ENCODE measurements at regions not wholly inside any gene's neighbourhood (a gene's known extent, or its start where the extent isn't known, plus 50 kb on each side); places are given as distances from the start of the nearest gene placed in this dataset.

- TF ChIP-seq, protein P1, sequence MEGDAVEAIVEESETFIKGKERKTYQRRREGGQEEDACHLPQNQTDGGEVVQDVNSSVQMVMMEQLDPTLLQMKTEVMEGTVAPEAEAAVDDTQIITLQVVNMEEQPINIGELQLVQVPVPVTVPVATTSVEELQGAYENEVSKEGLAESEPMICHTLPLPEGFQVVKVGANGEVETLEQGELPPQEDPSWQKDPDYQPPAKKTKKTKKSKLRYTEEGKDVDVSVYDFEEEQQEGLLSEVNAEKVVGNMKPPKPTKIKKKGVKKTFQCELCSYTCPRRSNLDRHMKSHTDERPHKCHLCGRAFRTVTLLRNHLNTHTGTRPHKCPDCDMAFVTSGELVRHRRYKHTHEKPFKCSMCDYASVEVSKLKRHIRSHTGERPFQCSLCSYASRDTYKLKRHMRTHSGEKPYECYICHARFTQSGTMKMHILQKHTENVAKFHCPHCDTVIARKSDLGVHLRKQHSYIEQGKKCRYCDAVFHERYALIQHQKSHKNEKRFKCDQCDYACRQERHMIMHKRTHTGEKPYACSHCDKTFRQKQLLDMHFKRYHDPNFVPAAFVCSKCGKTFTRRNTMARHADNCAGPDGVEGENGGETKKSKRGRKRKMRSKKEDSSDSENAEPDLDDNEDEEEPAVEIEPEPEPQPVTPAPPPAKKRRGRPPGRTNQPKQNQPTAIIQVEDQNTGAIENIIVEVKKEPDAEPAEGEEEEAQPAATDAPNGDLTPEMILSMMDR (IDR thresholded peaks at IDR 0.05; ENCODE audit: insufficient read depth, low read depth, low read length): no peak
- H3K4me3 ChIP-seq (ENCODE audit: low read depth, low read length): no peak overlapping the region
- DNase-seq (ENCODE audit: low read depth): no peak
These were observed 130.3 kb upstream of the PDE10A start for GRCh38 chr6:165793287-165793825.

- TF ChIP-seq, protein P1 (IDR thresholded peaks at IDR 0.05; ENCODE audit: insufficient read depth, low read depth, low read length): no peak
- no peak overlapping the region for H3K4me3 ChIP-seq (ENCODE audit: low read depth, low read length)
- DNase-seq (ENCODE audit: low read depth): no peak
These were observed 128.9 kb upstream of the PDE10A start for GRCh38 chr6:165791876-165792437.

GRCh38 chr6:165791306-165791705 is 128.3 kb upstream of the PDE10A start:
- DNase-seq (ENCODE audit: low read depth): no peak
- H3K4me3 ChIP-seq (ENCODE audit: low read depth, low read length): no peak overlapping the region
- TF ChIP-seq, protein P1 (IDR thresholded peaks at IDR 0.05; ENCODE audit: insufficient read depth, low read depth, low read length): no peak

- no peak for DNase-seq (ENCODE audit: low read depth)
- TF ChIP-seq, protein P1 (IDR thresholded peaks at IDR 0.05; ENCODE audit: insufficient read depth, low read depth, low read length): no peak
- H3K4me3 ChIP-seq (ENCODE audit: low read depth, low read length): no peak overlapping the region
These were observed 119.8 kb upstream of the PDE10A start for GRCh38 chr6:165782812-165783211.

DNA sequence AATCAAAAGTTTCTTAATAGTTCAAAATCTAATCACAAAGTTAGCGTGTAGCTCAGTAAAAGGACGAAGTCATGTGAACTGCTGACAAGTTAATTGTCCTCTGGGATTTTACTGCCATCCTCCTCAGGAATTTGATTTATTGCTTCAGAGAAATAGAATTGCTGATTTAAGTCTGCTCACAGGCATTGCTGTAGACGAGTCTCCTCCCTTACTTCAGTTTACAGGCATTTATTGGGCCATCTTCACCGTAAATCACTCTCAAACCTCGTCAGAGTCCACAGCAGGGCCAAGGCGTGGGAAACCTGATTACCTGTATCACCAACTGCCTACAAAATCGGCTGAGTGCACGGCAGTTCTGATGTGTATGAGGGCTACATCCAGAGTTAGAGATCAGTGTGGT is 119.1 kb upstream of the PDE10A start:
- no peak overlapping the region for H3K4me3 ChIP-seq (ENCODE audit: low read depth, low read length)
- TF ChIP-seq, protein P1 (IDR thresholded peaks at IDR 0.05; ENCODE audit: insufficient read depth, low read depth, low read length): no peak
- DNase-seq (ENCODE audit: low read depth): no peak

- DNase-seq (ENCODE audit: low read depth): no peak
- TF ChIP-seq, protein P1 (IDR thresholded peaks at IDR 0.05; ENCODE audit: insufficient read depth, low read depth, low read length): no peak
These were observed 114.6 kb upstream of the PDE10A start for GRCh38 chr6:165777680-165778079.

DNA sequence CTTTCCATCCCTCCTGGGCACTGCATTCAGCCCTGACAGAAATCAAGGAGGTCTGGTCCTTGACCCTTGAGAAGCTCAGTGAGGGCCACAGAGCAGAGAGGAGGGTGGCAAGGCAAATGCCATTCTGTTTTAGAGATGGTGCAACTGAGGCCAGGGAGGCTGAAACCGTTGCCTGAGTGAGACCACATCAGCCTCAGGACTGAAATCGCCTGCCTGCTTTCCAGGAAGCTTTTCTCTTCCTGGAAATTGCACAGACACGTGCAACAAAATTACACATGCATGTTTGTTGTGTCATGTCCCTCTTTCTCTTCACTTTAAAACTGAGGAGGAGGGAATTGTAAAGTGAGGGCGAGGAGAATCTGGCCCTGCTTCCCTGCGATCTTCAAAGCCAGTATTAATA is 113.7 kb upstream of the PDE10A start:
- no peak overlapping the region for H3K4me3 ChIP-seq (ENCODE audit: low read depth, low read length)
- DNase-seq (ENCODE audit: low read depth): no peak
- TF ChIP-seq, protein P1 (IDR thresholded peaks at IDR 0.05; ENCODE audit: insufficient read depth, low read depth, low read length): no peak

More at GRCh38 chr6:165777680-165778079, 114.6 kb upstream of the PDE10A start:
- no peak overlapping the region for H3K4me3 ChIP-seq (ENCODE audit: low read depth, low read length)

Data from fibroblast of villous mesenchyme (primary cell).